ENCODE measurements at regions not wholly inside any gene's neighbourhood (a gene's known extent, or its start where the extent isn't known, plus 50 kb on each side); places are given as distances from the start of the nearest gene placed in this dataset.

DNA sequence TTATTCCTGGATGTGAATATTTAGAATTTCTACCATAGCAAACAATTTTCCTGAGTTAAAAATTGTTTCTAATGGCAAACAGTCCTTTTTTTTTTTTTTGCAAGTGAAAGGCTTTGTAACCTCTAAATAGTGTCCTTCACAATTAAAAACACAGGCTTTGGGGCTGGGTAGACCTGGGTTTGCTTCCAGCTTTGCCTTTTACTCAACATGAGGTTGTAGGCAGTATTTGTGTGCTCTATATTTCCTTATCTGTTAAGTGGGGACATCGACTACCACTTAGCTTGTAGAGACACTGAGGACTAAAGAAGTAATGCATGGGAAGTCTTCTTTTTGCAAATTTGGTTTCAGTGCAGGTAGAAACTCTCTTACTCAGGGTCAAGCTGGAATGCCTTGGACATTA lies 169.4 kb upstream of the GRB10 start:
- TF ChIP-seq POLR2A (IDR thresholded peaks at IDR 0.05) (no peak), EP300 (IDR thresholded peaks at IDR 0.05) (no peak)
- TF ChIP-seq, protein P1, sequence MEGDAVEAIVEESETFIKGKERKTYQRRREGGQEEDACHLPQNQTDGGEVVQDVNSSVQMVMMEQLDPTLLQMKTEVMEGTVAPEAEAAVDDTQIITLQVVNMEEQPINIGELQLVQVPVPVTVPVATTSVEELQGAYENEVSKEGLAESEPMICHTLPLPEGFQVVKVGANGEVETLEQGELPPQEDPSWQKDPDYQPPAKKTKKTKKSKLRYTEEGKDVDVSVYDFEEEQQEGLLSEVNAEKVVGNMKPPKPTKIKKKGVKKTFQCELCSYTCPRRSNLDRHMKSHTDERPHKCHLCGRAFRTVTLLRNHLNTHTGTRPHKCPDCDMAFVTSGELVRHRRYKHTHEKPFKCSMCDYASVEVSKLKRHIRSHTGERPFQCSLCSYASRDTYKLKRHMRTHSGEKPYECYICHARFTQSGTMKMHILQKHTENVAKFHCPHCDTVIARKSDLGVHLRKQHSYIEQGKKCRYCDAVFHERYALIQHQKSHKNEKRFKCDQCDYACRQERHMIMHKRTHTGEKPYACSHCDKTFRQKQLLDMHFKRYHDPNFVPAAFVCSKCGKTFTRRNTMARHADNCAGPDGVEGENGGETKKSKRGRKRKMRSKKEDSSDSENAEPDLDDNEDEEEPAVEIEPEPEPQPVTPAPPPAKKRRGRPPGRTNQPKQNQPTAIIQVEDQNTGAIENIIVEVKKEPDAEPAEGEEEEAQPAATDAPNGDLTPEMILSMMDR (IDR thresholded peaks at IDR 0.05): no peak

Measured in stomach (tissue), 4 donors.